ENCODE measurements at regions not wholly inside any gene's neighbourhood (a gene's known extent, or its start where the extent isn't known, plus 50 kb on each side); places are given as distances from the start of the nearest gene placed in this dataset.

DNA sequence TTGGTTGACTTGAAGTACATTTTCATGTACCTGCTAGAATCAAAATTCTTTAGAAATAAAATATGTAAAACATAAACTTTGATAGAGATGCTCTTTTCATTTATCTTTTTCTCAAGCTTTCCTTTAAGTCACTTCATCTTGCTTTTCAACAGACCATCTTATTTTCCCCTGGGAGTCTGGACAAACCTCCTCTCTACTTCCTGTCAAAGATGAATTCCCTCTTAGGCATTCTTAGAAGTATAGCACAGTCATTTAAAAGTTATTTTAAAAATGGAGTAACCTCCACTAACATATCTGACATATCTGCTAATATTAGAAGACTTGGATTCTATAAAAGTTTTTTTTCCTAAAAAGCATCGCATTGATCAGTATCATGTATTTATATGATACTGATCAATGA, 84.8 kb upstream of the PAX6 start:
- FAIRE-seq, result no peak

DNA sequence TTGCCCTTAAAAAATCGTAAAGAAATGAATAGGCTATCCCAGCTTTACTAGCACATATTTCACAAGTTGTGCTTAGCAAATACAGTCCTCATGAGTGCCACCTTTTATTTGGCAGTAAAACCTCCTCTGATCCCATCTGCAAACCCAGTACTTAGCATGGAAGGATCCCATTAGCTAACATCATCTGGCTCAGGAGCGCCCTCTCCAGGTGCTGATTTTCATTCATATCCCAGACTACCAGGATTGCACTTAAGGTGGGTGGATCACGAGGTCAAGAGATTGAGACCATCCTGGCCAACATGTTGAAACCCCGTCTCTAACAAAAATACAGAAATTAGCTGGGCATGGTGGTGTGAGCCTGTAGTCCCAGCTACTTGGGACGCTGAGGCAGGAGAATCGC, 76.1 kb upstream of the PAX6 start:
- no peak for FAIRE-seq

DNA sequence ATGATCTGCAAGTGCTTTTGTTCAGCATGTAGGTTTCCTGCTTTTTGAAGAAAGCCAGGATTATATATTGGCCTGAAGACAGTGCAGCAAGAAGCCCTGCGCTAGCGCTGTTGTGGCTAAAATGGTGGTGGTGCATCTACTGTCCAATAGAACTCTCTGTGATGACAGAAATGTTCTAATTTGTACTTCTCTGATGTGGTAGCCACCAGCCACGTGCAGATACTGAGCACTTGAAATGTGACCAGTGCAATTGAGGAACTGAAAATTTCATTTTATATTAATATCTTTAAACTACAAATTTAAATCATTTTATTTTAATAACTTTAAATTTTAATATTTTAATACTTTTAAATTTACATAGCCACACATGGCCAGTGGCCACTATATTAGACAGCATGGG, 73.0 kb upstream of the PAX6 start:
- FAIRE-seq, result no peak

DNA sequence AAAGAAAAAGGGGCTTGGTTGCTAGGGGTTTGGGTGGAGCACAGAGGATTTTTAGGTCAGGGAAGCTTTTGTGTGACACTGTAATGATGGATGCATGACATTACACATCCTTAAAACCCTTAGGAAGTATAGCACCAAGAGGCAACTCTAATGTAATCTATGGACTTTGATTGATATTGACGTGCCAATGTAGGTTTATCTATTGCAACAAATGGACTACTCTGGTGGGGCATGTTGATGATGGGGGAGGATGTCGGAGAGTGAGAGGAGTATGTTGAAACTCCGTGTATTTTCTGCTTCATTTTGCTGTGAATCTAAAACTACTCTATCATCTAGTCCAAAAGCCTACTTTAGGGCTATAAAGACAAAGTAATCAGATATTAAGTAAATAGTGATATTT, 72.3 kb upstream of the PAX6 start:
- no peak for FAIRE-seq

DNA sequence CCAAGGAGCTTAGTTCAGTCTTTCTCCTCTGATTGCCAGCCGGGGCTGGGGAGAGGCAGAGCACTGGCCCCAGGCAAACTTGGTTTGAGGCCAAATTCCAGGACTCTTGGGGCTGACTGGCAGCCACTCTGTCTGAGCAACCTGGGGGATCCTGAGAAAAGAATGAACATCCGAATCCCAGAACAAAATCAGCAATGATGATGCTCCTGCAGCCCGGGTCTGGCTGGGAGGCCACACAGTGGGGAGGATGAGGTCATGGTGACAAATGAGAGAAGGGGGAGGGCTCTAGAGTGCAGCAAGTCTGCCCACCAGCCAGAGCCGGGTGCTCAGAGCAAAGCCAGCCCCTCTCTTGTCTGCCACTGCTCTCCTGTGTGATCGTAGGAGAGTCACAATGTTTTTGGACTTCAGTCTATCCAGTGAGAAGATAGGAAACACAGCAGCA, 71.8 kb upstream of the PAX6 start:
- no peak for FAIRE-seq

DNA sequence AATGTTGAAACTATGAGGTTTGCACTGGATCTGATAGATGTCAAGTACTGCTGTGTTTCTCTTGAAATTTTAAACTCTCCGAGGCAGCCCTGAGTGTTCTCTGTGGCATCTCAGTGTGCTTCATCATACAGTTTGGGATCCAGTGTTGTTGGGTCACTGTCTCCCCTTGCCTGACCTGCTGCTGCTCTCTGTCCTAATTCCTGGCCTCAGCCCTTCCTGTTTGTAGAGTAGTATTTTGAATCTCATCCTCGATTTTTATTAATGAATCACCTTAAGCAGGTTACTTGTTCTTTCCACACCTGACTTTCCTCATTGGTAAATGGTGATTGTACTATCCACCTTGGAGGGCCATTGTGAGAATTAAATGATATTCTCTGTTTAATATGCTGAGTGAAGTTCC, 70.7 kb upstream of the PAX6 start:
- FAIRE-seq, result no peak

DNA sequence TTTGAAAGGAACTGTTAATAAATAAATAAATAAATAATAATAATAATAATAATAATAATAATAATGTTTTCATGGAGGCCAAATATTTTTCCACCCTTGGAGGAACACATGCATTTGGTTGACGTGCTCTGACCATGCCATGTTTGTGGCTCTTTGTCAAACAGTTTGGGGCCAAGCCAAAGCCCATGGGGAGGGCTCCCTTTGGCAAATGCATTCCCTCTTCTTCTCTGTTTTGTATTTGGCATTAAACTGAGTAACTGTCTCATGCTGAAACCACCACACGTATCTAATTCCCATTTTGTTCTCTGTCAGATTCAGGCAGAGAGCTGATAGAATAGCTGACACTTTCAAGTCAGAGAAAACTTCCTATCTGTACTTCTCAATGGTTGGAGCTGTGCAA, 68.6 kb upstream of the PAX6 start:
- no peak for FAIRE-seq

DNA sequence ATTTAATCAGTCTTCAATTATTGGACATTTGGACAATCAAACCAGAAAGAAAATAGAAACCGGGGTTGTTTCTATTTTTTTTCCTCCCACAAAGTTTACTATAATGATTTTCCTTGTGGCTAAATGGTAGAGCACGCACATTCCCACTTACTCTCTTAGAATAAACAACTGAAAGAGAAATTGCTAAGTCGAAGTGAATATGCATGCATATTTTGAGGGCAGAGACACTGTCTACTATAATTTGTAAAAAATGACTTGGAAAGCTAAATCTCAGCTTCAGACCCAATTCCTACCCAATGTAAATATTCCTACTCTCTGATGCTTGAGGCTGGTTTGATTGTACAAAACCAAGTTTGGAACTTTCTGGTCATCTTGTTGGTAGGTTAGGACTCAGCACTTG, 66.7 kb upstream of the PAX6 start:
- FAIRE-seq, result no peak

DNA sequence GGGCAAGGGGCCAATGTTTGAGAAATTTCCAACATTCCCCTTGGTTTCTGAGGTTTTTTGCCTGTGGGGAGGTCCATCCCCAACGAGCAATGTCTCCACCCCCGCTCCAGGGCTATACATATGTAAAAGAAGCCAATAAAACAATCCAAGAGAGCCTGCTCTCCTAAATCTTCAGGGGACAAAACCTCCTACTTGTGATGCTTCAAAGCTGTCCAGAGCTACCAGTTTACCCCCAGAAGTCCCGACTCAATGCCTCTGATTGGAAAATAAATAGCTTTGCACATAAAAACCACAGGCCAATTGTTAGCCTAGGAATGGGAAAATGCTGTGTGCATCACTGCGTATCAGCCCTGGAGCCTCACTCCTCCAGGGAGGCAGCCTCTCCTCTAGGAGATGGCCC, 66.0 kb upstream of the PAX6 start:
- no peak for FAIRE-seq

DNA sequence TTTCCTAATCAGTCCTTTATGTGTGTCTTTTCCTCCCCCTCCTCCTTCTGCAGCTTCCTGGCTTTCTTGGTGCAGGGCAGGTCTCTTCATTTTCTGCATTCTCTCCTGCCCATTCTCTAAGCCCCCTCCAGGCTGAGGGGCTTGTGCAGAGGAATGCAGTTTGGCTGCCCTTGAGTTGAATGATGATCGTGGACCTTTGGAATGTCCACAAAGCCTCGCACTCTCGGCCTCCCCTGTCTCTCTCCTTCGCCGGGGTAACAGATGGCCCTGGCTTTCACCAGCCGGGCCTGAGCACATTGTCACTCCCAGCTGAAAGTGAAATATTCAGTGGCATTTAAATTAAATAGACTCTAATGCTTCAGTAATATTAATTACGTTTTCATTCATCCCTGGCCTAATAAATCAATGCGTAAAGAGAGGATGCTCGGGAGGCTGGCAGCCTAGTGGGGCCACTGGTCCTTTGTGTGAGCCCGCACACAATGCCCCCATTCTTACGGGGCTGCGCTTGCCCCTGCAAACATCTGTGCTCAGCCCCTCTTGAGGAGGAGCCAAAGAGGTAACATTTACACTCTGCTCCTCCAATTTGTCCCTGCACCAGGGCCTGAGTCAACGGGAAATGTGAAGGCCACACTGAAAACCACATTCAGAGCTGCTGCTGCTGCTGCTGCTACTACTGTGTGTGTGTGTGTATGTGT, 64.9 kb upstream of the PAX6 start:
- no peak for FAIRE-seq

DNA sequence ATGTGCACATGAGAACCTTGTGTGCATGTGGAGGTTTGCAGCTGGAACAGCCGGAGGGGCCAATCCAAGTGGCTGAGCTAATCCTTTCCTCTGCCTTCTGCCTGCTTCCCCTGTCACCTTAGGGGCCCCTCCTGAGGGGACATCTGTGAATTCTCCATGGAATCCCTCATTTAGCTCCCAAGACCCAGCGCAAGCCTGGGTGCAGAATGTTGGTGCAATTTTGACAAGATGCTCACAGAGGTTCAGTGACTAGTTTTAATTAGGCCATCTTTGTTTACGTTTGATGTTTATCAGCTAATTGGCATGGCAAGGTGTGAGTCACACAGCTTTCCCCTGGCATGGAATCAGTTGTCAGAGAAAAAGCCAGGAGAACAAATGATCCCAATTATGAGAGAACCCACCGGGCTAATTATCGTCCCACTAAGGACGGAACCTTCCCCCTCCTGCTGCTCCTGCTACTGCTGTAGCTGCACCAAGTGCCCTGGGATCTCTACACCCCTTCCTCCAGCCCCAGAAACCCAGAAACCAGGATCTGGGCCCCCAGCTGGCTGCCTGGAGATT, 63.6 kb upstream of the PAX6 start:
- no peak for FAIRE-seq

DNA sequence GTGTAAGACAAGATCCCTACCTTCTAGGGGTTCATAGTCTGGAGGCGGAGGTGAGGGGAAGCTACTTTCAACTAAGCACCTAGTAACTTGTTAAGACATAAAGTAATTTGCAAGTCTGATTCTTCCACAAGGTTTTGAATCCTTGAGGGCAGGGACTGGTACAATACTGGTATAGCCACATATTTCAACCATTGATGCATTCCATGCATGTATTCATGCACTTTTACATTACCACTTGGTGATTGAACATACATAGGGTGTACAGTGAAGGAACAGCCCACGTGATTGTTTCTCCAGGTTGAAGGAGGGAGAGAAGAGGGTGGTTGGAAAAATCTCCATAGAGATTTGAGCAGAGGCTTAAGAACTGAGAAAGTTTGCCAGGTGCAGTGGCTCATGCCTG, 62.0 kb upstream of the PAX6 start:
- no peak for FAIRE-seq

DNA sequence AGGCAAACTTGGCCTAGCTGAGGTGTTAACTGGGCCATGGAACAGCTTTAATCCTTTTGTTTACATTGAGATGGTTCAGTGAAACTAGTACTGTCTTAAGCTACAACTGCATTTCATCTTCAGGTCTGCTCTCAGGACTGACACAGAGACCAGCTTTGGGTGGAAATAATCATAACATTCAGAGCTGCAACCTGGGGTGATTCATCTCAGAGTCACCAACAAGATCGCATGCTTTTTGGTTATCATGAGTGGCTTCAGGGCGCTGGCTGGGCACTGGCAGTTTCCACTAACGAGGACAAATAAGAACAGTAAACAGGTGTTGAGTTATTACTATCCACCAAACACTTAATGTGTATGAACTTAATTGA, 60.9 kb upstream of the PAX6 start:
- no peak for FAIRE-seq

DNA sequence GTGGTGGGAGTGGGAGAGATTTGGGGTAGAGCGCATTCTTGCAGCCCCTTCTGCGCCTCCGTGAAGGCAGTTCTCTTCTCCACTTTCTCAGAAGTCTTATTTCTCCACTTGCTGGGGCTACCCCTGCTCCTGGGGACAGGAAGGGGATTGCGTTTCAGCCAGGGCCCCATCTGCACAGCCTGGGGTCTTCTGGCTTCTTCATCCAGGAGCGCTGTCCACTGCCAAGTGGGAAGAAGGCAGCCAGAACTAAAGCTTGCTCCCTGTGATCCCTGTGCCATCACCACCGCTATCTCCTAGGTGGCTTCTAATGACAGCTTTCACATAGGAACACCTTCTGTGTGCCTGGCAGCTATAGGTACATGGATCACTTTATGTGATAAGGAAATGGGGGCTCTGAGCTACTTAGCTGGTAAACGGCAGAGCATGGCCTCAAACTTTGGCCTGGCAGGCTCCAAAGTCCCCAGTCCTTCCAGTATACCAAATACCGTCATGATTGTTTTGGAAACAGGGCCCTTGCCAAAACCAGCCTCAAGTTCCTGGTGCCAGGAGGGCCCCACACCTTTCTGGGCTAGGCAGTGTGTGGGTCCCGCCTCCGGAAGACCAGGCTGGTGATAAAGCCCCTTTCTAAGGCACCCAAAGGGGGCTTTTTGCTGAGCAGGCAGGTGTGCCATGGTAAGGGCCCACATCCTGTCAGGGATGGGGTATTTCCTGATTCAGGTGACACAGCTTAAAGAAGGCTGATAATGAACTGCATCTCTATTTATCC, 60.4 kb upstream of the PAX6 start:
- no peak for FAIRE-seq

DNA sequence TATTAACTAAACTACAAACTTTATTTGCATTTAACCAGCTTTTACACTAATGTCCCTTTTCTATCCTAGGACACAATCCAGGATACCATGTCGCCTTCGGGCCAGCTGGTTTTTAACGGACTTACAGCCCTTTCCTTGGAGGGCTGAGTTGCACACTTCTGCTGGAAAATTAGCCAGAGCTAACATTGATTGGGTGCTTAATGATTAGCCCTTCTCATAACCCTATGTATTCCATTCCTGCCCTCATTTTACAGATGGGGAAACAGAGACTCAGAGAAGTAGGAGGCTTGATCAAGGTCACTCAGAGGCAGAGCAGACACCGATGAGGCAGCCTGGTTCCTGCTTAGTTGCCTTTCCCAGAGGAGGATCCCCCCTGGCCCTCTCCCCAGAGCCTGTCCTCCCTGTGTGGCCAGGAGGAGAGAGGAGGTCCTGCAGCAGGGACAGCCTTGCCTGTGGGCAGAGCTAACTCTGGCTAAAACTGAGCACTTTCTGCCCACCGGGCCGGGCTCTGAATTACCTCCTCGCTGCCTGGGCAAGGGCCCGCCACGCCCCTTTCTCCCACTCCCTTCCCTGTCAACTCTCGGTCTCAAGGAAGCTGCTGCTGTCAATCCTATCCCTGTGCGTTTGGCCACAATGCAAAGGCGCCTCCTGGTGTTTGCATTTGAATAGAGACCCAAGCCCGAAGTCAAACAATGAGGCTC, 59.6 kb upstream of the PAX6 start:
- FAIRE-seq, result no peak

DNA sequence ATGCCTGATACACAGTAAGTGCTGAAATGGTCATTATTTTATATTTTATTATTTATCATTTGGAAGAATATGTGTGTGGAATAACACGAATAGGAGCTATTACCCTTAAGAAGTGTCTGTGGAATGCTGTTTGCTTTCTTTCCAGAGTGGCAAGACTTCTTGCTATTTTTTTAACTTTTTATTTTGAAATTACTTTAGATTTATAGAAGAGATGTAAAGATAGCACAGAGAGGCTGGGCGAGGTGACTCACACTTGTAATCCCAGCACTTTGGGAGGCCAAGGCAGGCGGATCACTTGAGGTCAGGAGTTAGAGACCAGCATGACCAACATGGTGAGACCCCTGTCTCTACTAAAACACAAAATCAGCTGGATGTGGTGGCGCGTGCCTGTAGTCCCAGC, 58.9 kb upstream of the PAX6 start:
- no peak for FAIRE-seq

DNA sequence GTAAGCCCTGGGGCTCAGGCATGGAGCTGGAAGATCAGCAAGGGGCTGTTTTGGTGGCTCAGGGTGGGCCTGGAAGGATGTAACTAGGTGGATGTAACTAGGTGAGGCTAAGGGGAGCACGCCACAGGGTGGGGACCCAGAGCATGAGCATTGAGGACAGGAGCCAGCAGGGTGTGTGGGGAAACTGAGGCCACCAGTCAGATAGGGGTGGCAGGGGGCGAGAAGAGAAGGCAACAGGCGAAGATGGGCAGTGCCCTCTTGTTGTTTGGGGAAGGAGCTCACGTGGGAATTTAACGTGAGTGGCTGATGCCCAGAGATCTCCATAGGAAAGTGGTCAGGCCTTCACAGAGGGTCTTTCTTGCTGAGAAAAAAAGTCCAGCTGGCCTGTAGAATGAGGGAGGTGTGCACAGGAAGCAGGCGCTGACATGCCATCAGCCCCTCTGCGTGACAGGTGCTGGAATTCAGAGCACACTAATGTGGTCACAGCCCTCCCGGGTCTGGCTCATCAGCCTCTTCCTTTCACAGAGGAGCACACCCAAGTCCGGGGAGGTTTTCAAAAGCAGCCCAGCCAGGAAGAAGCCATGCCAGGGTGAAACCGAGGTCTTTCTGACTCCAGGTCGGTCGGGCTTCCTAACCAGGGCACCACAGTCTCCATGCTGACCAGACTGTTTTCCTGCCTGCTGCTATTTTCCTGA, 54.6 kb upstream of the PAX6 start:
- no peak for FAIRE-seq

DNA sequence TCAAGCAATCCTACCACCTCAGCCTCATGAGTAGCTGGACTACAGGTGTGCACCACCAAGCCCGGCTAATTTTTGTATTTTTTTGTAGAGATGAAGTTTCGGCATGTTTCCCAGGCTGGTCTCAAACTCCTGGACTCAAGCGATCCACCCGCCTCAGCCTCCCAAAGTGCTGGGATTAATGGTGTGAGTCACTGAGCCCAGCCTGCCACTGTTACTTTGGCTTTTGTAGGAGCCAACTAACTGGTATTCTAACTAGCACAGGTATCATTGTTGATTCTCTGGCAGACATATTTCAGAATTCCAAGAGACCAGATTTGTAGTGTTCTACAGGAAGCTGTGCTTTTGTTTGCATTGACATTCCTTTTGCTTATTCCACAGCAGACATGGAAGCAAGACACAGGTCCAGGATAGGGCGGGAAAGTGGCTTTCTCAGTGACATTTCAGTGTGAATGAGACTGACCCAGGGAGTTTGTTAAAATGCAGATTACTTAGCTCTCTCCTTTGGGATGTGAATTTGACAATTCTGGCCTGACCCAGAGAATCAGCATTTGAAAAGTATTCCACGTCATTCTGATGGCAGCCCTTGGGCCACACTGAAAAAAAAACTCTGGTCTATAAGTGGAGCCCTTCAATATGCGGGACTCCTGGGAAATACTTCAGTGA, 52.2 kb upstream of the PAX6 start:
- FAIRE-seq, result no peak

DNA sequence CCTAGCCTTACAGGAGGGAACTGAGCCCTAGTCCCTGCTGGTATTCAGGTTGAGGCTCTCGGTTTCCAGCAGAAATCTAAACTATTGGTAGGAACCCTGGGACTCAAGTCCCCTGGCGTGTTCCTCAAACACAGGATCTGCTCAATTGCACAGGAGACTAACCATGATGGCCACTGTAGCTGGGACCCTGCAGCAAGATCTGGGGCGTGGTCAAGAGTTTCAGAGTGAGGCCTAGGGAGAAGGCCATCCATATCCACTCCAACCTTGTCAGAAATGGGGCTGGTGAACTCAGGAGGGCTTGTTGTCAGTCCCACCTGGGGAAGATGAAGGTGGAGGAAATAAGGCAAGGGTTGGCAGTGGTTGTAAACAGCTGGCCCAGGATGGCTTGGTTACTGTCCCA, 49.9 kb upstream of the PAX6 start:
- no peak for FAIRE-seq

All from endometrium (tissue), 2 donors.